Calu3 (cell line): ENCODE measurements at regions not wholly inside any gene's neighbourhood (a gene's known extent, or its start where the extent isn't known, plus 50 kb on each side); places are given as distances from the start of the nearest gene placed in this dataset.

Experiments used
- BruUV-seq: library from RNA; stranded (reverse); fragments of 400-500 nt; replicated peaks from 2 replicates; lab custom pipeline; 2021; lab: Mats Ljungman, UMichigan
- CTCF ChIA-PET: fragments of 300-600 bp; sonication (Branson Sonifier 250); formaldehyde crosslinking; loops from one replicate; lab custom pipeline; 2022; ENCODE audit warnings: antibody characterized with exemption; lab: Charles Lee
- DNase-seq: peaks from one replicate; pipeline ENCODE4 v3.0.0; 2022
- H3K27ac Mint-ChIP-seq: one replicate; pipeline ENCODE4 v1.8.0; 2022; ENCODE audit warnings: mixed read lengths; ENCODE audit not compliant: unreplicated experiment
- H3K27me3 Mint-ChIP-seq: one replicate; pipeline ENCODE4 v1.8.0; 2022; ENCODE audit warnings: mixed read lengths; ENCODE audit not compliant: unreplicated experiment
- H3K36me3 Mint-ChIP-seq: one replicate; pipeline ENCODE4 v1.8.0; 2022; ENCODE audit warnings: mild to moderate bottlenecking, moderate library complexity, mixed read lengths; ENCODE audit not compliant: insufficient read depth, unreplicated experiment
- H3K4me1 Mint-ChIP-seq: one replicate; pipeline ENCODE4 v1.8.0; 2022; ENCODE audit warnings: mild to moderate bottlenecking, low read depth, mixed read lengths; ENCODE audit not compliant: unreplicated experiment
- H3K4me3 Mint-ChIP-seq: one replicate; pipeline ENCODE4 v1.8.0; 2022; ENCODE audit warnings: mild to moderate bottlenecking, low read depth, moderate library complexity, mixed read lengths; ENCODE audit not compliant: unreplicated experiment
- H3K9me3 Mint-ChIP-seq: one replicate; pipeline ENCODE4 v1.8.0; 2022; ENCODE audit warnings: low read depth, mixed read lengths; ENCODE audit not compliant: unreplicated experiment
- CTCF ChIP-seq: fragments of 200-600 bp; IDR thresholded peaks from one replicate; pipeline ENCODE4 v1.8.0; 2022; ENCODE audit warnings: antibody characterized with exemption; ENCODE audit not compliant: unreplicated experiment
- intact Hi-C: fragments of 100-400 bp; cut with micrococcal nuclease; formaldehyde crosslinking; loops from one replicate; pipeline ENCODE4 v1.10.0; 2022; ENCODE audit not compliant: unreplicated experiment

GRCh38 chr4:3384391-3384770 lies 57.4 kb upstream of the HGFAC start:
- DNase-seq: no peak
- TF ChIP-seq CTCF: no peak
- BruUV-seq: no TSS peak
- Mint-ChIP-seq H3K4me1 (no peaks in the 10 kb centered on the region), H3K27me3 (no peaks in the 10 kb centered on the region), H3K4me3 (no peak overlapping the region), H3K9me3 (peaks cover 6% of the 10 kb centered on the region), H3K36me3 (no peaks in the 10 kb centered on the region), H3K27ac (no peak overlapping the region)
- intact Hi-C loops: no loop called here
- CTCF ChIA-PET: no interaction called here

DNA sequence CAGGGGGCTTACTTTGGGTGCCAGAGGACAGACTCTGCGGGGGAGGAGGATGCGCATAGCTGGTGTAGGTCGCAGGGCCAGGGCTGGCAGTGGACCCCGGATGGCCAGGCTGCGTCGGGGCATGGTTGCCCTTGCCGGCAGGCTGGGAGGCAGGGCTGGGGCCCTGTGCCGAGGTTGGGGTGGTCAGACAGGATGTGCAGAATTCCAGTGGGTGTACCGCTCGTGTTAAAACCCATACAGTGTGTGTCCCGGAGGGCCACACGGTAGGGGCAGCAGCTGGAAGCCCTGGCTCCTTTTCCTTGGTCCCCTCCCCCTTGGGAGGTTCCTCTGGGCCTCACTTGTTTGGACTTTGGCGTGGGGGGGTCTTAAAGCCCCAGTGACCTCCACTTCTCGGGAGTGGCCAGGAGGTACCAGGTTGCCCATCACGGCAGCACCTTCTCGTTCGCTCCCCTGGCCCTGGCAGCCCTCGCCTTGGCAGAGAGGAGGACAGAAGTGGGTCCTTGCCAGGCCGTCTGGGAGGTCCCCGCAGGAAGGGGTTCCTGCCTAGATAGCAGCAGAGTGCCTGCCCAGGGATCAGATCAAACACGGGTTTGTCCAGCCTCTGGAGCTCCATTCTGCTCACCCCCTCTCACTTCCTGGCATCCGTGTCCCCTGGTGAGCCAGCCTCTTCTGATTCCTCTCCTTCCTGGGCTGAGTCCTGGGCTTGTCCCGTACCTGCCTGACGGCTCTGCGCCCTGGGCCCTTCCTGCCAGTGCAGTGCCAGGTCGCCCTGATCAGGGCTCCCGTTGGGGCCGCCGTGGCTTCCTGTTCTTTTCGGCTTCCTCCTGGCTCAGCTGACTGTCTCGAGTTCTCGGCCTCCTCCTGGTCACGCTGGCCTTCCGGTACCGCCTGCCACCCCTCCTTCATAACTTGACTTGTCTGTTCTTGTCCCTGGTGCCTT lies 56.7 kb upstream of the HGFAC start:
- no TSS peak for BruUV-seq
- peaks cover 3% of the 10 kb centered on the region for H3K9me3 Mint-ChIP-seq
- no peak overlapping the region for H3K4me3 Mint-ChIP-seq
- TF ChIP-seq CTCF: no peak
- intact Hi-C loops: no loop called here
- CTCF ChIA-PET: no interaction called here
- no peaks in the 10 kb centered on the region for H3K27me3 Mint-ChIP-seq
- no peak for DNase-seq
- H3K27ac Mint-ChIP-seq: no peak overlapping the region
- no peaks in the 10 kb centered on the region for H3K4me1 Mint-ChIP-seq
- no peaks in the 10 kb centered on the region for H3K36me3 Mint-ChIP-seq

DNA sequence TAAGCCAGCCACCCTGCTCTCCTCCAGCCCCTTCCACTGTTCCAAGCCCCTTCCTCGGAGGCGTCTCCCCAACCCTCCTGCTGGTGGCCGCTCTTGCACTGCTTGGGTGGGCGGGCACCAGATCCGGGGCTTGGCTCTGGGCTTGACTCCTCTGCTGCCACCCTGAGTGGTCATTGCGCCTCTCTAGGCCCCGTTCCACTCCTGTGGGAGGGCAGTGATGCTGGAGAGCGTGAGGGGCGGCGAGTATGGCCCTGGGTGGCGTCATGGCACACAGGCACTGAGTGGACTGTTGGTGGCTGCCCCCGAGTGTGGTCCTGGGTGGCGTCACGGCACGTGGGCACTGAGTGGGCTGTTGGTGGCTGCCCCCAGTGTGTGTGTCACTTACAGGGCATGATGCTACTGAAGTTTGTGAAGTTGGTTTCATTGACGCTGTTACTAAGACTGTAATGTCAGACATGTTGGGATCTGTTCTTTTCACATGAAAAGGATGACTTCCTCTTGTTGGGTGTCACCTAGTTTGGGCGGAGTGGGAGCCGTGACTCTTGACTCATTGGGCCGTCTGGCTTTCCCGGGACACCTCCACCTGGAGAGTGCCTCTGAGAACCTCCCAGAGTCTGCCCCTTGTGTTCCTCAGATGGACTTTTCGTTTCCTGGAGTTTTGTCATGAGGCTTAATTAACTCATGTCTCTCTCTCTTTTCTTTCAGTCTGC lies 55.9 kb upstream of the HGFAC start:
- Mint-ChIP-seq H3K36me3 (no peaks in the 10 kb centered on the region), H3K4me1 (no peaks in the 10 kb centered on the region), H3K9me3 (peaks cover 3% of the 10 kb centered on the region), H3K27me3 (no peaks in the 10 kb centered on the region), H3K27ac (no peak overlapping the region), H3K4me3 (no peak overlapping the region)
- TF ChIP-seq CTCF: no peak
- DNase-seq: no peak
- BruUV-seq: no TSS peak
- CTCF ChIA-PET: no interaction called here
- intact Hi-C loops: no loop called here

GRCh38 chr4:3386526-3386925 lies 55.2 kb upstream of the HGFAC start:
- H3K36me3 Mint-ChIP-seq: no peaks in the 10 kb centered on the region
- BruUV-seq: no TSS peak
- H3K27ac Mint-ChIP-seq: no peak overlapping the region
- no peaks in the 10 kb centered on the region for H3K4me1 Mint-ChIP-seq
- CTCF ChIA-PET: no interaction called here
- DNase-seq: no peak
- intact Hi-C loops: no loop called here
- TF ChIP-seq CTCF: no peak
- H3K4me3 Mint-ChIP-seq: no peak overlapping the region
- no peaks in the 10 kb centered on the region for H3K27me3 Mint-ChIP-seq
- peaks cover 3% of the 10 kb centered on the region for H3K9me3 Mint-ChIP-seq
